Keratinocyte (primary cell): ENCODE measurements at regions not wholly inside any gene's neighbourhood (a gene's known extent, or its start where the extent isn't known, plus 50 kb on each side); places are given as distances from the start of the nearest gene placed in this dataset.

Source experiments
- DNase-seq: peaks from one replicate; pipeline ENCODE4 v3.0.0-alpha.2; 2011; ENCODE audit warnings: low read depth, missing footprints, low spot score
- FAIRE-seq: peaks from 2 replicates; lab custom pipeline; 2011; peaks lifted over from hg19 to GRCh38; lab: Jason Lieb, UNC
- H2AFZ ChIP-seq: 2 replicates; pipeline ENCODE4 v1.6.0; 2012; ENCODE audit warnings: low read length, control low read depth, inconsistent platforms; ENCODE audit not compliant: control insufficient read depth
- H3K27ac ChIP-seq: 2 replicates; pipeline ENCODE4 v1.5.1; 2011; ENCODE audit warnings: low read length; ENCODE audit not compliant: control insufficient read depth, insufficient read depth
- H3K27me3 ChIP-seq: 3 replicates; pipeline ENCODE4 v1.6.0; 2011; ENCODE audit warnings: low read length; ENCODE audit not compliant: control insufficient read depth, insufficient read depth; ENCODE audit errors: extremely low read depth
- H3K36me3 ChIP-seq, 2 experiments: 2 replicates in 1 of 2; 3 replicates in 1 of 2; pipeline ENCODE4 v1.5.1; 2011; ENCODE audit warnings: low read length in 2 of 2, mild to moderate bottlenecking in 1 of 2; ENCODE audit not compliant: control insufficient read depth in 2 of 2, insufficient read depth in 2 of 2; ENCODE audit errors: extremely low read depth in 1 of 2
- H3K4me1 ChIP-seq: 3 replicates; pipeline ENCODE4 v1.5.1; 2011; ENCODE audit warnings: low read length; ENCODE audit not compliant: control insufficient read depth, insufficient read depth; ENCODE audit errors: extremely low read depth
- H3K4me2 ChIP-seq: 3 replicates; pipeline ENCODE4 v1.6.0; 2011; ENCODE audit warnings: low read depth, low read length; ENCODE audit not compliant: control insufficient read depth, insufficient read depth; ENCODE audit errors: extremely low read depth
- H3K4me3 ChIP-seq, 3 experiments: fragments of 200-600 bp in 1 of 3; sonication (generic) in 1 of 3; 2 replicates in 2 of 3; 3 replicates in 1 of 3; pipeline ENCODE4 v1.5.1; 2011 to 2016; ENCODE audit warnings: low read length in 3 of 3, mild to moderate bottlenecking in 3 of 3, control low read depth in 2 of 3, inconsistent platforms in 1 of 3, low read depth in 1 of 3, mixed read lengths in 1 of 3, mixed run types in 1 of 3, moderate library complexity in 1 of 3; ENCODE audit not compliant: control insufficient read depth in 2 of 3, insufficient read depth in 2 of 3; ENCODE audit errors: extremely low read depth in 1 of 3
- H3K79me2 ChIP-seq: 2 replicates; pipeline ENCODE4 v1.6.0; 2012; ENCODE audit warnings: low read length; ENCODE audit not compliant: control insufficient read depth, insufficient read depth
- H3K9ac ChIP-seq: 3 replicates; pipeline ENCODE4 v1.6.0; 2011; ENCODE audit warnings: low read length; ENCODE audit not compliant: control insufficient read depth, insufficient read depth; ENCODE audit errors: extremely low read depth
- H3K9me1 ChIP-seq: 3 replicates; pipeline ENCODE4 v1.6.0; 2011; ENCODE audit warnings: low read length; ENCODE audit not compliant: control insufficient read depth, insufficient read depth; ENCODE audit errors: extremely low read depth
- H3K9me3 ChIP-seq: 2 replicates; pipeline ENCODE4 v1.5.1; 2012; ENCODE audit warnings: low read depth, low read length; ENCODE audit not compliant: control insufficient read depth
- H4K20me1 ChIP-seq: 3 replicates; pipeline ENCODE4 v1.6.0; 2011; ENCODE audit warnings: low read length; ENCODE audit not compliant: control insufficient read depth, insufficient read depth; ENCODE audit errors: extremely low read depth
- EZH2 ChIP-seq: IDR thresholded peaks from one replicate; pipeline ENCODE4 v1.6.1; 2012; ENCODE audit warnings: inconsistent platforms, mild to moderate bottlenecking, low read length, moderate library complexity
- dilution Hi-C: fragments of 300-500 bp; cut with MboI; formaldehyde crosslinking; loops from one replicate; pipeline ENCODE4 v1.7.0; 2020; ENCODE audit warnings: low sequenced_read_pairs; ENCODE audit not compliant: extremely low pct_ligation_motif_present
- TF ChIP-seq, protein P1 (sequence below), 3 experiments: IDR thresholded peaks in 1 of 3; conservative IDR thresholded peaks in 1 of 3; optimal IDR thresholded peaks in 1 of 3; 2 replicates in 2 of 3; 3 replicates in 1 of 3; pipeline versions ENCODE3 to v1.5.1; 2011; ENCODE audit warnings: low read length in 3 of 3, mild to moderate bottlenecking in 3 of 3, moderate library complexity in 2 of 3, control low read depth in 1 of 3, inconsistent platforms in 1 of 3; ENCODE audit not compliant: insufficient read depth in 2 of 3; ENCODE audit errors: extremely low read depth in 1 of 3

DNA sequence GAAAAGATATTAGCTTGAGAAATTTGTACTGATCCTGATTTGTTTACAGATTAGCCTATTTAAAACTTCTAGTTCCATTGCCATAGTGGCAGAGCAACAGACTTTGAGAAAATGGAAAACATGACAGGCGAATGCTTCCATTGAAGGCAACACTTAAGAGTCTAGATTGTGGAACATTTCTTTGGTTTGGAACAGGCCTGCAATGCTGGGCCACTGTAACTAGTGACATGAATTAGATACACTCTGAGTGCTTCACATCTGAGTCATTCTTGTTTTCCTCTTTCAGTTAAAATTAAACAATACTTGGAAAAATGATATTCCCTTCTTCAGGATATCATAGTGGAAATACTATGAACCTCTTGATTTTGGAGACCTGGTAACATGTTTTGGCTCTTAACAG, 453.6 kb upstream of the TUSC1 start:
- DNase-seq (no peak), FAIRE-seq (no peak)
- no peak overlapping the region for H3K4me3 ChIP-seq
- no peak overlapping the region for H3K27ac ChIP-seq
- H3K79me2 ChIP-seq: no peaks in the 10 kb centered on the region
- H3K4me2 ChIP-seq: no peak overlapping the region
- no peak for TF ChIP-seq EZH2
- TF ChIP-seq, protein P1, sequence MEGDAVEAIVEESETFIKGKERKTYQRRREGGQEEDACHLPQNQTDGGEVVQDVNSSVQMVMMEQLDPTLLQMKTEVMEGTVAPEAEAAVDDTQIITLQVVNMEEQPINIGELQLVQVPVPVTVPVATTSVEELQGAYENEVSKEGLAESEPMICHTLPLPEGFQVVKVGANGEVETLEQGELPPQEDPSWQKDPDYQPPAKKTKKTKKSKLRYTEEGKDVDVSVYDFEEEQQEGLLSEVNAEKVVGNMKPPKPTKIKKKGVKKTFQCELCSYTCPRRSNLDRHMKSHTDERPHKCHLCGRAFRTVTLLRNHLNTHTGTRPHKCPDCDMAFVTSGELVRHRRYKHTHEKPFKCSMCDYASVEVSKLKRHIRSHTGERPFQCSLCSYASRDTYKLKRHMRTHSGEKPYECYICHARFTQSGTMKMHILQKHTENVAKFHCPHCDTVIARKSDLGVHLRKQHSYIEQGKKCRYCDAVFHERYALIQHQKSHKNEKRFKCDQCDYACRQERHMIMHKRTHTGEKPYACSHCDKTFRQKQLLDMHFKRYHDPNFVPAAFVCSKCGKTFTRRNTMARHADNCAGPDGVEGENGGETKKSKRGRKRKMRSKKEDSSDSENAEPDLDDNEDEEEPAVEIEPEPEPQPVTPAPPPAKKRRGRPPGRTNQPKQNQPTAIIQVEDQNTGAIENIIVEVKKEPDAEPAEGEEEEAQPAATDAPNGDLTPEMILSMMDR (optimal IDR thresholded peaks at IDR 0.05 in 1 of 3, IDR thresholded peaks at IDR 0.05 in 1 of 3, conservative IDR thresholded peaks at IDR 0.05 in 1 of 3; ENCODE audit: extremely low read depth in 1 of 3, insufficient read depth in 2 of 3, low read length in 3 of 3): no peak
- dilution Hi-C loops: no loop called here
- no peaks in the 10 kb centered on the region for H3K9me1 ChIP-seq
- H3K9me3 ChIP-seq: no peaks in the 10 kb centered on the region
- H2AFZ ChIP-seq: no peak overlapping the region
- no peak overlapping the region for H3K9ac ChIP-seq
- H3K27me3 ChIP-seq: no peaks in the 10 kb centered on the region
- no peaks in the 10 kb centered on the region for H4K20me1 ChIP-seq
- H3K36me3 ChIP-seq: no peaks in the 10 kb centered on the region
- H3K4me1 ChIP-seq: no peaks in the 10 kb centered on the region

DNA sequence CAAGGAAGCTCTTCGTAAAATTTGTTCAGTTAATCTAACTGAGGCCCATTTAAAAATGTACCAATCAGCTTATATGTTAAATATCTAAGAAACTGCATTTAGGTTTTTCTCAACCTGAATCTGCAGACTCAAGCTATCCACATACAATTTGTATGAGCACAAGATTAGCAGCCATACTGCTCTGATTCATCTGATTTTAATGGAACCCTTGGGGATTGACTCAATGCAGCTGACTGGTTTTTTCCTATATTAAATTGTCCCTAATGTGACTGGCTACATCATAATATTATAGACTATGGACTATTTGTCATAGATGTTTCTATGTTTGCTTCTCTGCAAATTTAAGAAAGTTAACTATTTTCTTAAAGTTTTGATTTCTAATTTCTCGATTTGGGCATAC, 451.0 kb upstream of the TUSC1 start:
- Histone ChIP-seq H3K4me3 (no peak overlapping the region), H3K9me1 (no peaks in the 10 kb centered on the region), H3K9me3 (no peaks in the 10 kb centered on the region), H3K9ac (no peak overlapping the region), H3K36me3 (no peaks in the 10 kb centered on the region), H3K4me1 (no peaks in the 10 kb centered on the region), H4K20me1 (no peaks in the 10 kb centered on the region), H3K27ac (no peak overlapping the region), H3K27me3 (no peaks in the 10 kb centered on the region), H2AFZ (no peak overlapping the region), H3K79me2 (no peaks in the 10 kb centered on the region), H3K4me2 (no peak overlapping the region)
- DNase-seq (no peak), FAIRE-seq (no peak)
- TF ChIP-seq EZH2: no peak
- TF ChIP-seq, protein P1 (optimal IDR thresholded peaks at IDR 0.05 in 1 of 3, IDR thresholded peaks at IDR 0.05 in 1 of 3, conservative IDR thresholded peaks at IDR 0.05 in 1 of 3; ENCODE audit: extremely low read depth in 1 of 3, insufficient read depth in 2 of 3, low read length in 3 of 3): no peak
- dilution Hi-C loops: no loop called here
